ACC112 (cell line): ENCODE measurements at regions not wholly inside any gene's neighbourhood (a gene's known extent, or its start where the extent isn't known, plus 50 kb on each side); places are given as distances from the start of the nearest gene placed in this dataset.

Source experiments
- H2AFZ ChIP-seq: fragments of 200-600 bp; sonication (generic); one replicate; pipeline ENCODE4 v1.6.0; 2017; ENCODE audit warnings: antibody characterized with exemption, low read length; ENCODE audit not compliant: unreplicated experiment
- H3K27ac ChIP-seq: fragments of 200-600 bp; sonication (generic); 2 replicates; pipeline ENCODE4 v1.5.1; 2014; ENCODE audit warnings: low read depth, mild to moderate bottlenecking, antibody characterized with exemption, low read length, moderate library complexity
- H3K27me3 ChIP-seq: fragments of 200-600 bp; sonication (generic); 2 replicates; pipeline ENCODE4 v1.6.1; 2014; ENCODE audit warnings: mild to moderate bottlenecking, antibody characterized with exemption, low read length, moderate library complexity, mixed read lengths; ENCODE audit not compliant: insufficient read depth
- H3K36me3 ChIP-seq: fragments of 200-600 bp; sonication (generic); 2 replicates; pipeline ENCODE4 v1.6.1; 2016; ENCODE audit warnings: mild to moderate bottlenecking, antibody characterized with exemption, low read length, moderate library complexity, mixed read lengths; ENCODE audit not compliant: insufficient read depth
- H3K4me1 ChIP-seq: fragments of 200-600 bp; sonication (generic); one replicate; pipeline ENCODE4 v1.6.1; 2016; ENCODE audit warnings: low read length, mixed read lengths; ENCODE audit not compliant: insufficient read depth, unreplicated experiment, control insufficient read depth
- H3K4me3 ChIP-seq: fragments of 200-600 bp; sonication (generic); 2 replicates; pipeline ENCODE4 v1.5.1; 2014; ENCODE audit warnings: mild to moderate bottlenecking, low read depth, low read length
- H3K79me2 ChIP-seq: fragments of 200-600 bp; sonication (generic); one replicate; pipeline ENCODE4 v1.6.0; 2016; ENCODE audit warnings: low read length; ENCODE audit not compliant: control insufficient read depth, unreplicated experiment, insufficient read depth

DNA sequence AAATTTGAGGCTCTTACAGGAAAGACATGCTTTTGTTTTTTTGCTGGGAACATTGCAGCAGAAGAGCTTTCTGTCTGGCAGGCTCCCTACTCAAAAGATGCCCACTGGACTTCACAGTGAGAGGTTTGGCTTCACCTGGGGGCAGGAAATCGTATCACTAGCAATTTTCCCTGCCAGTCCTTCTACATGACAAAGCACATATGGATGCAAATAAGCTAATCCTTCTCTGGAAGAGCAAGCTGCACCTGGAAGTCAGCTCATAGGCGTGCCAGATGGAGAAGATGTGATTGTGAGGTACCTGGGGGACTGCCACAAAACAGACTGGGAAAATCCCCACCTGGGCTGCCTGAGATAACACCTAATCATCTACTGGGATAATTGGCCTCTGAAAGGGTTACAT lies 195.0 kb upstream of the CPHXL start:
- H3K36me3 ChIP-seq = no peaks in the 10 kb centered on the region
- H2AFZ ChIP-seq = no peak overlapping the region
- H3K27ac ChIP-seq = no peak overlapping the region
- H3K79me2 ChIP-seq = no peaks in the 10 kb centered on the region
- no peak overlapping the region for H3K4me3 ChIP-seq
- no peaks in the 10 kb centered on the region for H3K27me3 ChIP-seq
- no peaks in the 10 kb centered on the region for H3K4me1 ChIP-seq

- no peaks in the 10 kb centered on the region for H3K36me3 ChIP-seq
- no peak overlapping the region for H2AFZ ChIP-seq
- no peak overlapping the region for H3K4me3 ChIP-seq
- H3K27me3 ChIP-seq = no peaks in the 10 kb centered on the region
- H3K79me2 ChIP-seq = no peaks in the 10 kb centered on the region
- H3K27ac ChIP-seq = no peak overlapping the region
- H3K4me1 ChIP-seq = no peaks in the 10 kb centered on the region
Measured at GRCh38 chr16:75922250-75922649, 196.0 kb upstream of the CPHXL start.

GRCh38 chr16:75924397-75924796 lies 198.1 kb upstream of the CPHXL start:
- H3K4me1 ChIP-seq = no peaks in the 10 kb centered on the region
- H3K79me2 ChIP-seq = no peaks in the 10 kb centered on the region
- H2AFZ ChIP-seq = no peak overlapping the region
- no peaks in the 10 kb centered on the region for H3K36me3 ChIP-seq
- no peaks in the 10 kb centered on the region for H3K27me3 ChIP-seq
- H3K27ac ChIP-seq = no peak overlapping the region
- no peak overlapping the region for H3K4me3 ChIP-seq

GRCh38 chr16:75927810-75928209 lies 201.5 kb upstream of the CPHXL start:
- H3K27me3 ChIP-seq = no peaks in the 10 kb centered on the region
- no peaks in the 10 kb centered on the region for H3K79me2 ChIP-seq
- no peaks in the 10 kb centered on the region for H3K4me1 ChIP-seq
- no peak overlapping the region for H3K4me3 ChIP-seq
- H3K27ac ChIP-seq = no peak overlapping the region
- H2AFZ ChIP-seq = no peak overlapping the region
- H3K36me3 ChIP-seq = no peaks in the 10 kb centered on the region

- H3K4me3 ChIP-seq = no peak overlapping the region
- no peaks in the 10 kb centered on the region for H3K4me1 ChIP-seq
- no peak overlapping the region for H3K27ac ChIP-seq
- no peaks in the 10 kb centered on the region for H3K27me3 ChIP-seq
- no peaks in the 10 kb centered on the region for H3K36me3 ChIP-seq
- H3K79me2 ChIP-seq = no peaks in the 10 kb centered on the region
- no peak overlapping the region for H2AFZ ChIP-seq
Measured at GRCh38 chr16:75928295-75928694, 202.0 kb upstream of the CPHXL start.

GRCh38 chr16:75929046-75929445 lies 202.8 kb upstream of the CPHXL start:
- Histone ChIP-seq H3K4me1 (no peaks in the 10 kb centered on the region), H3K4me3 (no peak overlapping the region), H3K27me3 (no peaks in the 10 kb centered on the region), H3K36me3 (no peaks in the 10 kb centered on the region), H3K27ac (no peak overlapping the region), H3K79me2 (no peaks in the 10 kb centered on the region), H2AFZ (no peak overlapping the region)

- H3K27ac ChIP-seq = no peak overlapping the region
- H3K4me1 ChIP-seq = no peaks in the 10 kb centered on the region
- H3K4me3 ChIP-seq = no peak overlapping the region
- H3K27me3 ChIP-seq = no peaks in the 10 kb centered on the region
- no peaks in the 10 kb centered on the region for H3K36me3 ChIP-seq
- no peak overlapping the region for H2AFZ ChIP-seq
- H3K79me2 ChIP-seq = no peaks in the 10 kb centered on the region
Measured at GRCh38 chr16:75931043-75931442, 204.8 kb upstream of the CPHXL start.

- Histone ChIP-seq H3K36me3 (no peaks in the 10 kb centered on the region), H3K4me3 (no peak overlapping the region), H3K27me3 (no peaks in the 10 kb centered on the region), H3K79me2 (no peaks in the 10 kb centered on the region), H2AFZ (no peak overlapping the region), H3K27ac (no peak overlapping the region), H3K4me1 (no peaks in the 10 kb centered on the region)
Measured at GRCh38 chr16:75931970-75932369, 205.7 kb upstream of the CPHXL start.

DNA sequence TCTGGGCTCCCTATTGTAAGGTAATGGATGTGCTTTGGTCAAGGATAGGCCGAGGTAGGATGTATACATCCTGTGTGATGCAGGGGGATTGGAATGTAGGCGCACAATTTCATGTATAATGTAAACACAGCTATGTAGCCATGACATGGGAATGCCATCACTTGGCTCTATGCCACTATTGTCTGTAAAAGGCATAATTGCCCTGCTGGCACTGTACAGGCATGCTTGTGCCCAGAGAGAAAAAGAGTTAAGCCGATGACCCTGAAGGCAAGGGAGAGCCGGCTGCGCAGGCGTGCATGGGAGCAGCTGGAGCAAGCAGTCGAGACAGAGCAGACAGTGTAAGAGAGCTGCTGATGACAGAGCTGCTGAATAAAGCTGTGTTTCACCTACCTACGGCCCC lies 212.5 kb upstream of the CPHXL start:
- Histone ChIP-seq H3K36me3 (no peaks in the 10 kb centered on the region), H3K27me3 (no peaks in the 10 kb centered on the region), H2AFZ (no peak overlapping the region), H3K79me2 (no peaks in the 10 kb centered on the region), H3K4me1 (no peaks in the 10 kb centered on the region), H3K27ac (no peak overlapping the region), H3K4me3 (no peak overlapping the region)

DNA sequence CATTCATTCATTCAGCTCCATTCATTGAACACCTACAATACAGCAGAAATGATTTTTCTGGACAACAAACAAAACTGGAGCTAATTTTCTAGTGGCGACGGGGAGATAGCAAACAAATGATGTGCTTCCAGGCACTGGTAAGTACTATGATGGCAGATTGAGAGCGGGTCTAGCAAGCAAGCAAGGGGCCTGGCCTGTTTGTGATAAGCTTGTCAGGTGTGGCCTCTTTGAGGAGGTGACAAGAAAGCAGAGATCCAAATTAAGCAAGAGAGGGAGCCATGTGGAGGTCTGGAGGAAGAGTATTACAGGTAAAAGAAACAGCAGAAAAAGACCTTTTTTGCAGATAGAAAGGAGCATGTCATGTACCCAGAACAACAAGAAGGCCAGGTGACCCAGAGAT lies 216.1 kb upstream of the CPHXL start:
- Histone ChIP-seq H3K27ac (no peak overlapping the region), H3K4me1 (no peaks in the 10 kb centered on the region), H3K36me3 (no peaks in the 10 kb centered on the region), H3K79me2 (no peaks in the 10 kb centered on the region), H3K4me3 (no peak overlapping the region), H2AFZ (no peak overlapping the region), H3K27me3 (no peaks in the 10 kb centered on the region)

GRCh38 chr16:75942936-75943335 lies 216.6 kb upstream of the CPHXL start:
- Histone ChIP-seq H2AFZ (no peak overlapping the region), H3K79me2 (no peaks in the 10 kb centered on the region), H3K4me3 (no peak overlapping the region), H3K36me3 (no peaks in the 10 kb centered on the region), H3K4me1 (no peaks in the 10 kb centered on the region), H3K27me3 (no peaks in the 10 kb centered on the region), H3K27ac (no peak overlapping the region)
